GM12878 (cell line): ENCODE measurements at regions not wholly inside any gene's neighbourhood (a gene's known extent, or its start where the extent isn't known, plus 50 kb on each side); places are given as distances from the start of the nearest gene placed in this dataset.

ENCODE experiments used
- ATAC-seq: fragments of 200-7000 bp; cut with Tn5 transposase; 3 replicates; pipeline ENCODE4 v1.9.1; 2020; ENCODE audit warnings: mild to moderate bottlenecking, moderate library complexity
- BruUV-seq: library from RNA; stranded (reverse); fragments of 400-500 nt; replicated peaks from 2 replicates; lab custom pipeline; 2021; lab: Mats Ljungman, UMichigan
- CTCF ChIA-PET: fragments of 300-600 bp; sonication (Branson Sonifier 250); formaldehyde crosslinking; extraction: SDS; loops from one replicate; lab custom pipeline; 2021; ENCODE audit warnings: inconsistent platforms; lab: Yijun Ruan, JAX
- POLR2A ChIA-PET: fragments of 350-600 bp; formaldehyde crosslinking; extraction: SDS; loops from one replicate; lab custom pipeline; 2021; ENCODE audit warnings: inconsistent platforms; lab: Charles Lee
- RAD21 ChIA-PET: fragments of 300-600 bp; sonication (Branson Sonifier 250); formaldehyde crosslinking; loops from one replicate; lab custom pipeline; 2023; ENCODE audit warnings: antibody characterized with exemption; ENCODE audit not compliant: unreplicated experiment; lab: Charles Lee
- SMC1A ChIA-PET: fragments of 300-600 bp; sonication (Branson Sonifier 250); formaldehyde crosslinking; loops from one replicate; lab custom pipeline; 2023; ENCODE audit not compliant: unreplicated experiment, uncharacterized antibody; lab: Charles Lee
- DNase-seq: peaks from one replicate; pipeline ENCODE4 v3.0.0-alpha.2; 2011; ENCODE audit warnings: low read depth, low spot score
- FAIRE-seq: peaks from 3 replicates; lab custom pipeline; 2011; peaks lifted over from hg19 to GRCh38; lab: Jason Lieb, UNC
- H2AFZ ChIP-seq: 2 replicates; pipeline ENCODE4 v1.6.0; 2011; ENCODE audit warnings: low read depth, low read length, control low read depth; ENCODE audit not compliant: control insufficient read depth
- H3K27ac ChIP-seq: 2 replicates; pipeline ENCODE4 v1.5.1; 2011; ENCODE audit warnings: control low read depth; ENCODE audit not compliant: control insufficient read depth, insufficient read depth
- H3K27me3 ChIP-seq, 2 experiments: replicated peaks in 1 of 2; 2 replicates each; pipeline versions ENCODE4 v1.6.0 to v1.6.1; 2011; ENCODE audit warnings: low read length in 1 of 2; ENCODE audit not compliant: control insufficient read depth in 2 of 2, insufficient read depth in 2 of 2
- H3K36me3 ChIP-seq, 2 experiments: 2 replicates each; pipeline ENCODE4 v1.5.1; 2011; ENCODE audit warnings: low read length in 1 of 2; ENCODE audit not compliant: control insufficient read depth in 2 of 2, insufficient read depth in 2 of 2
- H3K4me1 ChIP-seq: 2 replicates; pipeline ENCODE4 v1.6.1; 2011; ENCODE audit warnings: mild to moderate bottlenecking, low read length, moderate library complexity, mixed read lengths; ENCODE audit not compliant: control insufficient read depth, insufficient read depth
- H3K4me2 ChIP-seq: 2 replicates; pipeline ENCODE4 v1.6.0; 2011; ENCODE audit warnings: control low read depth; ENCODE audit not compliant: control insufficient read depth, insufficient read depth
- H3K4me3 ChIP-seq: fragments of 200-600 bp; sonication (generic); 2 replicates; pipeline ENCODE4 v1.5.1; 2016
- H3K79me2 ChIP-seq: 2 replicates; pipeline ENCODE4 v1.6.0; 2011; ENCODE audit warnings: low read length; ENCODE audit not compliant: control insufficient read depth, insufficient read depth
- H3K9ac ChIP-seq: 2 replicates; pipeline ENCODE4 v1.8.0; 2011; ENCODE audit warnings: low read length, control low read depth, mixed read lengths; ENCODE audit not compliant: control insufficient read depth, insufficient read depth
- H3K9me3 ChIP-seq: replicated peaks from 3 replicates; pipeline ENCODE4 v1.5.1; 2011; ENCODE audit warnings: mild to moderate bottlenecking, low read length; ENCODE audit not compliant: control insufficient read depth, insufficient read depth
- H4K20me1 ChIP-seq: 2 replicates; pipeline ENCODE4 v1.6.0; 2011; ENCODE audit not compliant: control insufficient read depth, insufficient read depth
- BCL11A ChIP-seq: IDR thresholded peaks from 2 replicates; pipeline ENCODE4 v1.6.1; 2011; ENCODE audit warnings: low read depth, low read length
- BRCA1 ChIP-seq: IDR thresholded peaks from 2 replicates; pipeline ENCODE4 v1.6.1; 2011; ENCODE audit warnings: low read depth, low read length, improper control_type of control experiment
- CEBPB ChIP-seq, 2 experiments: fragments of 150-350 bp in 1 of 2; IDR thresholded peaks; 2 replicates each; pipeline ENCODE4 v1.6.1; 2012 to 2014; ENCODE audit warnings: low read depth in 2 of 2, low read length in 2 of 2, borderline replicate concordance in 1 of 2, inconsistent platforms in 1 of 2
- CREM ChIP-seq: IDR thresholded peaks from 2 replicates; pipeline ENCODE4 v1.6.1; 2014; ENCODE audit warnings: antibody characterized with exemption, low read depth
- FOS ChIP-seq: IDR thresholded peaks from 3 replicates; pipeline ENCODE4 v1.6.1; 2011; ENCODE audit warnings: borderline replicate concordance; ENCODE audit not compliant: insufficient read length; ENCODE audit errors: extremely low read depth
- IRF3 ChIP-seq: fragments of 450-650 bp; IDR thresholded peaks from 2 replicates; pipeline ENCODE4 v1.6.1; 2014; ENCODE audit warnings: mild to moderate bottlenecking
- KLF5 ChIP-seq: fragments of 450-650 bp; IDR thresholded peaks from 2 replicates; pipeline ENCODE4 v1.6.1; 2014; ENCODE audit warnings: mild to moderate bottlenecking; ENCODE audit not compliant: partially characterized antibody
- MTA2 ChIP-seq: fragments of 450-650 bp; IDR thresholded peaks from 2 replicates; pipeline ENCODE4 v1.6.1; 2016; ENCODE audit warnings: low read depth, mild to moderate bottlenecking, moderate library complexity
- PAX5 ChIP-seq: IDR thresholded peaks from 2 replicates; pipeline ENCODE4 v1.6.1; 2011; ENCODE audit warnings: low read depth, low read length, borderline replicate concordance
- POLR2A ChIP-seq: IDR thresholded peaks from 2 replicates; pipeline ENCODE4 v1.6.1; 2011; ENCODE audit warnings: low read depth, mild to moderate bottlenecking, low read length
- POLR2AphosphoS2 ChIP-seq: IDR thresholded peaks from 2 replicates; pipeline ENCODE4 v1.6.1; 2011; ENCODE audit warnings: low read depth, mild to moderate bottlenecking, low read length, improper control_type of control experiment, moderate library complexity
- RAD21 ChIP-seq: IDR thresholded peaks from 2 replicates; pipeline ENCODE4 v1.6.1; 2011; ENCODE audit warnings: mild to moderate bottlenecking, low read depth, low read length, moderate library complexity; ENCODE audit not compliant: insufficient read depth
- SIX5 ChIP-seq: IDR thresholded peaks from 2 replicates; pipeline ENCODE4 v1.6.1; 2011; ENCODE audit warnings: mild to moderate bottlenecking, low read depth, low read length, moderate library complexity; ENCODE audit not compliant: severe bottlenecking
- SMARCA5 ChIP-seq: fragments of 450-650 bp; IDR thresholded peaks from 2 replicates; pipeline ENCODE4 v1.6.1; 2017; ENCODE audit warnings: mild to moderate bottlenecking
- TBL1XR1 ChIP-seq: IDR thresholded peaks from 2 replicates; pipeline ENCODE4 v1.6.1; 2012; ENCODE audit warnings: low read depth, low read length, improper control_type of control experiment
- ZNF207 ChIP-seq: fragments of 450-650 bp; IDR thresholded peaks from 2 replicates; pipeline ENCODE4 v1.6.1; 2014; ENCODE audit warnings: antibody characterized with exemption, mild to moderate bottlenecking, borderline replicate concordance
- WGBS: methylation state at CpG from one replicate; pipeline ENCODE4 v1.1.6; 2016; ENCODE audit warnings: low lambda C conversion rate; ENCODE audit not compliant: insufficient replicate concordance, insufficient coverage; ENCODE audit errors: missing lambda C conversion rate; 5-methylcytosine and 5-hydroxymethylcytosine counted together
- in situ Hi-C: fragments of 300-500 bp; cut with MboI; formaldehyde crosslinking; loops from 9 replicates; pipeline ENCODE4 v1.14.3; 2018; ENCODE audit warnings: mixed read lengths
- intact Hi-C: fragments of 100-400 bp; cut with micrococcal nuclease; formaldehyde crosslinking; loops from one replicate; pipeline ENCODE4 v1.14.2; 2022; ENCODE audit not compliant: unreplicated experiment
- TF ChIP-seq, protein P1 (sequence below): fragments of 450-650 bp; IDR thresholded peaks from 2 replicates; pipeline ENCODE4 v1.6.1; 2017; ENCODE audit warnings: mild to moderate bottlenecking
- TF ChIP-seq, protein P2 (sequence below), 3 experiments: IDR thresholded peaks in 2 of 3; conservative IDR thresholded peaks in 1 of 3; 2 replicates each; pipeline ENCODE4 v1.5.1; 2011; ENCODE audit warnings: low read depth in 3 of 3, low read length in 3 of 3, mild to moderate bottlenecking in 3 of 3, control low read depth in 2 of 3, moderate library complexity in 2 of 3, inconsistent platforms in 1 of 3, mixed read lengths in 1 of 3; ENCODE audit not compliant: control insufficient read depth in 2 of 3, insufficient read depth in 1 of 3; ENCODE audit errors: extremely low read depth in 1 of 3
- TF ChIP-seq, protein P3 (sequence below): fragments of 450-650 bp; IDR thresholded peaks from 2 replicates; pipeline ENCODE4 v1.6.1; 2016; ENCODE audit warnings: mild to moderate bottlenecking

DNA sequence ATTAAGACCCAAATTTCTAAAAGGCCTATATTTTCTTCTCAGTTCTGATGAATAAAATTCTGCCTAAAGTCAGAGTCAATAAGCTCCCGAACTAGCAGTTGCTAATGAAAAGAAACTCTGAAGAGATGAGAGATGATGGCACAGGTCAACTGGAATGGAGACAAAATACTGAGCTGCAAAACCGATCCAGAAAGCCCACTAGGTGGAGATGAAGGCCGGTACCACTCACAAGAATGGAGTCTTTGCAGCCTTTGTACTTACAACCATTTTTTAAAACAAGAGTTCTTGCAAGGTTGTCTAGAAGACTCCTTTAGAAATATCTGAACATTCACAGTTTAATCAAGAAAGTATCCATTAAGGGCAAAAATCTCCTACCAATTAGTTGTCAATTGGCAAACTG, 119.9 kb upstream of the TJP1 start:
- intact Hi-C loops (no loop called here), in situ Hi-C loops (no loop called here)
- ChIA-PET RAD21 (no interaction called here), CTCF (interaction anchor here (0.5 kb wide), 1 partner anchor 1648 kb away, joined by 3 read pairs; no protein-coding TSS in a partner anchor), POLR2A (no interaction called here), SMC1A (no interaction called here)
- Histone ChIP-seq H3K79me2 (no peaks in the 10 kb centered on the region), H2AFZ (no peak overlapping the region), H3K27me3 (no peaks in the 10 kb centered on the region), H3K27ac (no peak overlapping the region), H3K9me3 (no peaks in the 10 kb centered on the region), H3K9ac (no peak overlapping the region), H3K36me3 (no peaks in the 10 kb centered on the region), H3K4me3 (no peak overlapping the region), H3K4me2 (no peak overlapping the region), H4K20me1 (no peaks in the 10 kb centered on the region), H3K4me1 (no peaks in the 10 kb centered on the region)
- no TSS peak for BruUV-seq
- ATAC-seq (no peak), FAIRE-seq (no peak), DNase-seq (no peak)
- no peak for TF ChIP-seq IRF3
- TF ChIP-seq, protein P1, sequence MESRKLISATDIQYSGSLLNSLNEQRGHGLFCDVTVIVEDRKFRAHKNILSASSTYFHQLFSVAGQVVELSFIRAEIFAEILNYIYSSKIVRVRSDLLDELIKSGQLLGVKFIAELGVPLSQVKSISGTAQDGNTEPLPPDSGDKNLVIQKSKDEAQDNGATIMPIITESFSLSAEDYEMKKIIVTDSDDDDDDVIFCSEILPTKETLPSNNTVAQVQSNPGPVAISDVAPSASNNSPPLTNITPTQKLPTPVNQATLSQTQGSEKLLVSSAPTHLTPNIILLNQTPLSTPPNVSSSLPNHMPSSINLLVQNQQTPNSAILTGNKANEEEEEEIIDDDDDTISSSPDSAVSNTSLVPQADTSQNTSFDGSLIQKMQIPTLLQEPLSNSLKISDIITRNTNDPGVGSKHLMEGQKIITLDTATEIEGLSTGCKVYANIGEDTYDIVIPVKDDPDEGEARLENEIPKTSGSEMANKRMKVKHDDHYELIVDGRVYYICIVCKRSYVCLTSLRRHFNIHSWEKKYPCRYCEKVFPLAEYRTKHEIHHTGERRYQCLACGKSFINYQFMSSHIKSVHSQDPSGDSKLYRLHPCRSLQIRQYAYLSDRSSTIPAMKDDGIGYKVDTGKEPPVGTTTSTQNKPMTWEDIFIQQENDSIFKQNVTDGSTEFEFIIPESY: no peak
- no peak for TF ChIP-seq MTA2
- no peak for TF ChIP-seq KLF5
- TF ChIP-seq PAX5: no peak
- no peak for TF ChIP-seq SIX5
- TF ChIP-seq, protein P2, sequence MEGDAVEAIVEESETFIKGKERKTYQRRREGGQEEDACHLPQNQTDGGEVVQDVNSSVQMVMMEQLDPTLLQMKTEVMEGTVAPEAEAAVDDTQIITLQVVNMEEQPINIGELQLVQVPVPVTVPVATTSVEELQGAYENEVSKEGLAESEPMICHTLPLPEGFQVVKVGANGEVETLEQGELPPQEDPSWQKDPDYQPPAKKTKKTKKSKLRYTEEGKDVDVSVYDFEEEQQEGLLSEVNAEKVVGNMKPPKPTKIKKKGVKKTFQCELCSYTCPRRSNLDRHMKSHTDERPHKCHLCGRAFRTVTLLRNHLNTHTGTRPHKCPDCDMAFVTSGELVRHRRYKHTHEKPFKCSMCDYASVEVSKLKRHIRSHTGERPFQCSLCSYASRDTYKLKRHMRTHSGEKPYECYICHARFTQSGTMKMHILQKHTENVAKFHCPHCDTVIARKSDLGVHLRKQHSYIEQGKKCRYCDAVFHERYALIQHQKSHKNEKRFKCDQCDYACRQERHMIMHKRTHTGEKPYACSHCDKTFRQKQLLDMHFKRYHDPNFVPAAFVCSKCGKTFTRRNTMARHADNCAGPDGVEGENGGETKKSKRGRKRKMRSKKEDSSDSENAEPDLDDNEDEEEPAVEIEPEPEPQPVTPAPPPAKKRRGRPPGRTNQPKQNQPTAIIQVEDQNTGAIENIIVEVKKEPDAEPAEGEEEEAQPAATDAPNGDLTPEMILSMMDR (IDR thresholded peaks at IDR 0.05 in 2 of 3, conservative IDR thresholded peaks at IDR 0.05 in 1 of 3; ENCODE audit: control insufficient read depth in 2 of 3, extremely low read depth in 1 of 3, insufficient read depth in 1 of 3, low read depth in 3 of 3, low read length in 3 of 3): no peak
- no peak for TF ChIP-seq ZNF207
- TF ChIP-seq SMARCA5: no peak
- no peak for TF ChIP-seq BRCA1
- TF ChIP-seq, protein P3, sequence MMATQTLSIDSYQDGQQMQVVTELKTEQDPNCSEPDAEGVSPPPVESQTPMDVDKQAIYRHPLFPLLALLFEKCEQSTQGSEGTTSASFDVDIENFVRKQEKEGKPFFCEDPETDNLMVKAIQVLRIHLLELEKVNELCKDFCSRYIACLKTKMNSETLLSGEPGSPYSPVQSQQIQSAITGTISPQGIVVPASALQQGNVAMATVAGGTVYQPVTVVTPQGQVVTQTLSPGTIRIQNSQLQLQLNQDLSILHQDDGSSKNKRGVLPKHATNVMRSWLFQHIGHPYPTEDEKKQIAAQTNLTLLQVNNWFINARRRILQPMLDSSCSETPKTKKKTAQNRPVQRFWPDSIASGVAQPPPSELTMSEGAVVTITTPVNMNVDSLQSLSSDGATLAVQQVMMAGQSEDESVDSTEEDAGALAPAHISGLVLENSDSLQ: no peak
- TF ChIP-seq TBL1XR1: no peak
- no peak for TF ChIP-seq CREM
- TF ChIP-seq RAD21: no peak
- no peak for TF ChIP-seq FOS
- TF ChIP-seq BCL11A: no peak
- no peak for TF ChIP-seq CEBPB (IDR thresholded peaks at IDR 0.05; ENCODE audit: borderline replicate concordance in 1 of 2, low read depth in 2 of 2, low read length in 2 of 2)
- TF ChIP-seq POLR2AphosphoS2: no peak
- TF ChIP-seq POLR2A: no peak
- WGBS: 8% methylated on average over 3 of the region's 3 CpGs
